GM19025 (cell line): ENCODE measurements at regions not wholly inside any gene's neighbourhood (a gene's known extent, or its start where the extent isn't known, plus 50 kb on each side); places are given as distances from the start of the nearest gene placed in this dataset.

ENCODE experiments used
- ATAC-seq: cut with Tn5 transposase; IDR thresholded peaks from one replicate; pipeline ENCODE4 v1.9.1; 2021; ENCODE audit warnings: mild to moderate bottlenecking, low read depth, moderate library complexity; ENCODE audit not compliant: unreplicated experiment

GRCh38 chr6:169084067-169084466 is 169.6 kb downstream of the THBS2 start:
- no peak for ATAC-seq

GRCh38 chr6:169083508-169083874 is 170.2 kb downstream of the THBS2 start:
- no peak for ATAC-seq

DNA sequence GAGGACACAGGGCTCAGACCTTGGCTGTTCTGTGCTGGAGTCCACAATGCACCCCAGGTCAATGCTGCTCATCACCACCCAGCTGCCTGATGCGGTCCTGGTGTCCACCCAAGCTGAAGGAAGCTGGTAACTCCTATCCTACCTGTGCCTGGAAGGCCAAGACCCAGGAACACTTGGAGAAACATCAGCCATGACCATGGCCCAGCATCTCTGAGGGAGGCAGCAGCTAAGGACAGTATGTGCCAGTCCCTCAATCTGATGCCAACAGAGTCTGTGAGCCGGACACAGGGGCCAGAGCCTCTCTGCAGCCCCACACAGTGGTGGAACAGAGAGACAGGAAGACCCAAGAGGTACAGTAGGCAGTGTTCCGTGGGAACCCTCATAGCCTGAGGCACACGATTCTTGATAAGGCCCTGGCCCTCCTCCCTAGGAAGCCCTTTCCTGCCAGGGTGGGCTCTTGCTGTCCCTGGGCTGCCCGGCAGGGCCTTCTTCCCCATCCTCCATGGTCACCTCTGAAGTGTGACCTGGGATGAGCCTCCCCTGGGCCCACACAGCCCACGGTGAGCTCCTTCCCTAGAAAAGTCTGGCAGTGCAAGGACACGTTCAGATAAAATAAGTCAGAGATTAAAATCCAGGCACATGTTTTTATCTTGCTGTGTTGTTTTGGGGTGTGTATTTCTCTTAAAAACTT is 170.7 kb downstream of the THBS2 start:
- no peak for ATAC-seq

GRCh38 chr6:169082093-169082492 is 171.6 kb downstream of the THBS2 start:
- no peak for ATAC-seq

DNA sequence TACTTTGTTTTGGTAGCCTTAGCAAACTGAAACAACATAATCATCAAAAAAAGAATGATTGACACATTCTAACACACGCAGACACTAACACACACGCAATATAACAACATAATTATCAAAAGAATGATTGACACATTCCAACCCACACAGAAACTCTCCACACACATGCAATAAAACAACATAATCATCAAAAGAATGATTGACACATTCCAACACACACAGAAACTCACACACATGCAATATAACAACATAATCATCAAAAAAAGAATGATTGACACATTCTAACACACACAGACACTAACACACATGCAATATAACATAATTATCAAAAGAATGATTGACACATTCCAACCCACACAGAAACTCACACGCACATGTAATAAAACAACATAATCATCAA is 172.4 kb downstream of the THBS2 start:
- no peak for ATAC-seq

GRCh38 chr6:169079650-169080049 is 174.0 kb downstream of the THBS2 start:
- ATAC-seq = no peak

GRCh38 chr6:169078399-169079145 is 175.1 kb downstream of the THBS2 start:
- ATAC-seq = no peak

- no peak for ATAC-seq
These were observed 177.6 kb downstream of the THBS2 start for GRCh38 chr6:169075915-169076654.

DNA sequence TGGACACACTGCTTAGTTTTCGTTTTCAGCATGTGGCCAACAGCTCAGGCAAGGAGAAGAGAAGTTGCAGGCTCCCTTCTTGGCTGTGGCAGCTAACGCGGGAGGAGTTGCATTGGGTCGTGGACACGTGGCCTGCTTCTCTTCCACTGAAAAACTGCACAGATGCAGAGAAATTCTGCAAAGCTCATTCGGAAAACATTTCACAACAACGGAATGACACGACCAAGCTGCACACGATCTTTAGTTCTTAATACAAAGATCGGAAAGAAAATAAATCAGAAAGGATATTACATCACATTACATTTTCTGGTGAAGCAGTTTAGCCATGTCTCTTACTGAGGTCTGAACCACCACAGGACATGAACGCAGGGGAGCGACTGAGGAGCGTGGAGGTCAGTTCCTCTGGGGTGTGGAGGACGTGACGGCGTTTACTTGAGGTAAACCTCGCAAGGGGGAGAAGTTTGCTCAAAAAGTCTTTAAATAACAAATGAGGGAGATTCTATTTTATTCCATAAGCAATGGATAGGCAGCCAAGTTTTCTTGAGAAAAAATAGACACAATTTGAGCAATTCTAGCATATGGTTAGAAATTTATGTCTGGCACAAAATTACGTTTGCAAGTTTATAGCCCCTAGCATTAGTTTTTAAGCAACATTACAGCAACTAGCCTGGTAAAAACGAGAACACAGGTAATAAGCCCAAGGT is 178.3 kb downstream of the THBS2 start:
- ATAC-seq = no peak

DNA sequence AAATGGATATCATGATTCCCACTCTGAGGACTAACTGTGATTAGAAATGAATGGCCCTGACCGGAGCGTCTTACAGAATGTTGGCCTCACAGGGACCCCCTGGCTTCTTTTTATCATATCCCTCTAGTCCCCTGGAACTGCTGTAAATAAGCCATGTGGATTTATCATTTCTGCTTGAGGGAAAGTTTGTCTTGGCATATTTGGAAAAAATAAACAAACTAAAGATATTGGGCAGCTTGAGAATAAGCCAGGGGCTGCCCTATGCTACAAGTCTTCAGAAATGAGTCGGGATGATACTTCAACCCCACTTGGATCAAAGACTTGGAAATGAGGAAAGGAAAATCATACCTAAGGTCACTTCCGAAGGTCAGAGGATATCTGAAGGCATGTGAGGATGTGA is 179.1 kb downstream of the THBS2 start:
- no peak for ATAC-seq

GRCh38 chr6:169073311-169073710 is 180.3 kb downstream of the THBS2 start:
- no peak for ATAC-seq

- ATAC-seq = no peak
These were observed 181.3 kb downstream of the THBS2 start for GRCh38 chr6:169072127-169073042.

GRCh38 chr6:169071394-169071793 is 182.3 kb downstream of the THBS2 start:
- no peak for ATAC-seq

DNA sequence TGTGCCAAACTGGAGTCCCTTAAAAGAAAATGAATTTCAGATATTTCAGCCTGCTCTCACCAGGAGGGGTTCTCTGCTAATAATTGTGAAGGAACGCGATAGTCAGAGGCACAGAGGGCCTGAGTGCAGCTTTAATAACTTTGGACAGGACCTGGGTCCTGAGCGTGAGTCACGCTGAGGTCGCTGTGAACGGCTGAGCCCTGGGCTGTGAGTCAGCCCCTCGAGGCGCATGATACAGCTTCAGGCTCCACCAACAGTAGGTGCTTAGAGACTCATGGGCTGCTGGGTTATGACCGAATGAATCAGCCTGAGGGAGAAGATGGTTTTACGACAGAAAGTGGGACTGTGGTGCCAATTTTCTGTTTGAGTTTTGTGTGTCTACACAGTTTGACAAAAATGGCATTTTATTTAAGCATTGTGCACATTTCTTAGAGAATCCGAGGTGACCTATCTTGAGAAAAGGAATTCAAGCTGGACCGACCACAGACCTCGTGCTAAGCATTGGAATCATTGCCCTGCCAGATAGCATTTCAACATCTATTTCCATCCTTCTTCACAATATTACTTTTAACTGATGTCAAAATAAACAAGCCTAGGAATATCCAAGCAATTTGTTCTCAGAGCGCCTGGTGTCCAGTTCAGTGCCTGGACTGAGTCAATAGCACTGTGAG is 183.0 kb downstream of the THBS2 start:
- ATAC-seq = no peak

DNA sequence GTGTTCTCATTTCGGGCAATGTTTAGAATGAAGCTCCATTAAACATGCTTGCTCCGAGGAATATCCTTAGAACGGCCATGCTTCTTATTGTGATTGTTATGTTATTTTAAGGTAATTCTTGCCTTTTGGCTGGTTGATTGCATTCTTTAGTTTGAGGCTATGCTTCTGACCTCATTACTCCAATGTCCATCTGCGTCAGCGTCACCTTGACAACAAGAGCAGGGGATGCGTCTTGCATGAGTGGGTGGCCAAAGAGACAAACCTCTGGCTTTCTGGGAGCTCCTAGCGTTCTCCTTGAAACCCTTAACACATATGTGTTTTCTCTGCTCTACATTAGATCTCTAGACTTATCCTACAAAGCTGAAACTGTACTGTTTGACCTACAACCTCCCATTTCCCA is 184.3 kb downstream of the THBS2 start:
- ATAC-seq = no peak

GRCh38 chr6:169064194-169064593 is 189.5 kb downstream of the THBS2 start:
- no peak for ATAC-seq

GRCh38 chr6:169062272-169062671 is 191.4 kb downstream of the THBS2 start:
- ATAC-seq = no peak

- ATAC-seq = no peak
These were observed 195.0 kb downstream of the THBS2 start for GRCh38 chr6:169058634-169059033.

DNA sequence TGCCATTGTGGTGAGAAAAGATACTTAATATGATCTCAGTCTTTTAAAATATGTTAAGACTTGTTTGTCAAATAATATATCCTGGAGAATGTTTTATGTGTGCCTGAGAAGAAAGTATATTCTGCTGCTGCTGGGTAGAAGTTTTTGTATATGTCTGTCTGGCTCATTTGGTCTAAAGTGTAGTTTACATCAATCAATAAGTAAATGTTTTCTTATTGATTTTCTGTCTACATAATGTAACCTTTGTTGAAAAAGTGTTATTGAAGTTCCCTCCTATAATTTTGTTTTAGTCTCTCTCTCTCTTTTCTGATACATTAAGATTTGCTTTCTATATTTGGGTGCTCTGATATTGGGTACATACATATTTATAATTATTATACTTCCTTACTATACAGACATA is 201.2 kb downstream of the THBS2 start:
- ATAC-seq = no peak
